Tibial nerve (tissue), 3 donors: ENCODE measurements at regions not wholly inside any gene's neighbourhood (a gene's known extent, or its start where the extent isn't known, plus 50 kb on each side); places are given as distances from the start of the nearest gene placed in this dataset.

Source experiments
- CTCF ChIP-seq, 5 experiments: fragments of 200-600 bp in 3 of 5; fragments of 450-650 bp in 2 of 5; sonication (generic) in 3 of 5; IDR thresholded peaks; one replicate each; pipeline ENCODE4 v1.5.1; 2016 to 2019; ENCODE audit warnings: antibody characterized with exemption in 5 of 5, mild to moderate bottlenecking in 3 of 5, moderate library complexity in 2 of 5
- POLR2A ChIP-seq, 2 donors: fragments of 450-650 bp; IDR thresholded peaks; one replicate each; pipeline ENCODE4 v1.6.1; 2017; ENCODE audit warnings: antibody characterized with exemption in 2 of 2, mild to moderate bottlenecking in 2 of 2, moderate library complexity in 2 of 2

GRCh38 chr9:86521322-86521721 is 167.1 kb upstream of the TUT7 start:
- no peak for TF ChIP-seq CTCF (IDR thresholded peaks at IDR 0.05)
- no peak for TF ChIP-seq POLR2A (IDR thresholded peaks at IDR 0.05)
